Stimulated activated CD4-positive, alpha-beta T cell treated with anti-CD3 and anti-CD28 coated beads, TNF-alpha, amount 100 ng/mL, for 4 hours (primary cell): ENCODE measurements at regions not wholly inside any gene's neighbourhood (a gene's known extent, or its start where the extent isn't known, plus 50 kb on each side); places are given as distances from the start of the nearest gene placed in this dataset.
A peak's percentile ranks its signal among the peaks of the same experiment; 100 is the strongest.
"Not testable (repeated sequence)": the region's sequence is repeated elsewhere in the genome, so short reads cannot be mapped to it uniquely, and the experiment has no call there.

Source experiments
- DNase-seq, 3 experiments: peaks; one replicate each; pipeline ENCODE4 v3.0.0-alpha.2; 2020; ENCODE audit warnings: low read depth in 3 of 3

DNA sequence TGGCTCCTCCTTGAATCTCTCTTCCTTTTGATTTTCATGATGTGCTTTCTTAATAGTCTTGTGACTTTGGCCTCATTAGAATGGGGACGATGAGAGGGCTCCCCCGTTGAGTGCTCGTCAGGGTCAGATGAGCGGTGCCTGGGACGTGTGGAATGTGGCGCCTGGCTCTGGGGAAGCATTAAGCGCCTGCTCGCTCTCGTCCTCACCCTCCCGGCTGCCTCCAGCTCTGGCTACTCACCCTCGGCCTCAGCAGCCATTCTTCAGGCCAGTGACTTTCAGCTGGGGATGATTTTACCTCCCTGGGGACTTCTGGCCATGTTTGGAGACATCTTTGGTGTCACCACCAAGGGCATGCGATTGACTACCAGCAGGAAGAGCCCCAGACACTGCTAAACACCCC is 69.7 kb downstream of the RPS6KA4 start:
- no peak for DNase-seq

DNA sequence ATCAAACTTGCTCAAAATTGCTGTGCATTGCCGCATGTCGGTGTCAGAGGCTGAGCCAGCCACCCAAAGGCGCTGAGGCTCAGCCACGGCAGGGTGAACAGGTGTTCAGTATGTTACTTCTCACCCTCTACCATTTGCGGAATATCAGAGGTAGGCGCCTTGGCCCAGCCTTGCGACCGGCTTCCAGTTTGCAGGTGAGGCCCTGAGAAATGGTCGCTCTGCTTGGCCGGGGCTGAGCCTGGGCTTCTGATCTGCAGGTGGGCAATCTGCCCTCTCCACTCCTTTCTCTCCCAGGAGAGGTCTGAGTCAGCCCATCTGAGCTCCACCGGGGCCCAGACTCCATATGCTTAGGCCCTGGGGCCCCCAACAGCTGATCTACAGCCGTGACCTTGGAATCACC is 71.0 kb downstream of the RPS6KA4 start:
- DNase-seq: no peak

GRCh38 chr11:64430645-64431044 is 71.7 kb downstream of the RPS6KA4 start:
- DNase-seq: no peak

GRCh38 chr11:64436000-64436399 is 77.0 kb downstream of the RPS6KA4 start:
- no peak for DNase-seq

- no peak for DNase-seq
These were observed 78.5 kb downstream of the RPS6KA4 start for GRCh38 chr11:64437426-64437825.

DNA sequence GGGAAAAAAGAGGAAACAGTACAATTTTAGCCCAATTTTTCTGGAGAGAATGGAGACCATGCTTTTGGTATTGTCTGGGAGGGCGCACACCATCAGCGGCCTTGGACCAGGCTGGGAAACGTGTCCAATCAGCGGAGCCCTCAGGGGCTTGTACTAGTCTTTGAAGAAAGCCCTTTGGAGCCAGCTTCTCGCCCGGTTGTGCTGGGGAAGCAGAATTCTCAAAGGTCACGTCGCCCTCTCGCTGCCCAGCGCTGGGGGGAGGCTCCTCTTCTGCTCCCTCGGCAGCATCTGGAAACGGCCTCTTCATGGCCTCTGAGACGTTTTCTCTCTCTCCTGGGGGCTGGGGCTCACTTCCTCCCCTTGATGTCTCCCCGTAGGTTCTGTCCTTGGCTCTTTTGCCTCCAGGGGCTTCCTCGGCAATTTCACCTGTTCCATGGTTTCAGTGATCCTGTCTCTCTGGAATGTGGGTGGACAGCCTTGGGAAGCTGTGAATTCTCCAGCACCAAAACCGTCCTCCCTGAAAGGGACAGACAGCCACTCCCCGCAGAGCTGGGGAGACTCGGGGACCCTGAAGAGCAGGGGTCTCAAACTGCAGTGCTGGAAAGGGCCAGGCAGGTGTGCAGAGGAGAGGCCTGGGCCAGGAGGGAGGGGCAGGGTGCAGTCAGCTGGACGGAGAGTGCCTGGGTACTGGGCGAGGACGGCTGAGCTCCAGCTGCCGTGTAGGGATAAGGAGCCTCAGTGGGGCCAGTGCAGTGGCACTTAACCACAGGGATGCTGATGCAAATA is 80.2 kb downstream of the RPS6KA4 start:
- no peak for DNase-seq

DNA sequence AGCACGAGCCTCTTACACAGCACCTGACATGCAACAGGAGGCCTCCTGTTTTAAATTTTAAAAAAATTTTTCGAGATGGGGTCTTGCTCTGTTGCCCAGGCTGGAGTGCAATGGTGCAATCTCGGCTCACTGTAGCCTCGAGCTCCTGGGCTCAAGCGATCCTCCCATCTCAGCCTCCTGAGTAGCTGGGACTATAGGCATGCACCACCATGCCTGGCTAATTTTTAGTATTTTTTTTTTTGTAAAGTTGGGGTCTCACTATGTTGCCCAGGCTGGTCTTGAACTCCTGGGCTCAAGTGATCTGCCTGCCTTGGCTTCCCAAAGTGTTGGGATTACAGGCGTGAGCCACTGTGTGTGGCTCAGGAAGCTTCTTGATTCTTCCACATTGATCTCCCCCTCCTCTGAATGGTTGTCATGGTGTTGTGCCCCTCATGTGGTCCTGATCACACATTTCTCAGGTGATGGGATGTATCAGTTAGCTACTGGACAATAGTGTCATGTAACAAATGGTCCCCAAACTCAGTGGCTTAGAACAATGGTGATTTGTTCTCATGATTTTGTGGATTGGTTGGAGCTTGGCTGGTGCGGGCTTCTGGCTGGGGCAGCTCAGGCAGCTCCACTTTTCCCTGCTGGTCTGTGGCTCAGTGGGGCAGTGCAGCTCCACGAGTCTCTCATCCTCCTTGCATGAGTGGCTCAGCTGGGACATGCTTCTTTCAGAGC is 81.0 kb downstream of the RPS6KA4 start:
- DNase-seq: not testable (repeated sequence)

DNA sequence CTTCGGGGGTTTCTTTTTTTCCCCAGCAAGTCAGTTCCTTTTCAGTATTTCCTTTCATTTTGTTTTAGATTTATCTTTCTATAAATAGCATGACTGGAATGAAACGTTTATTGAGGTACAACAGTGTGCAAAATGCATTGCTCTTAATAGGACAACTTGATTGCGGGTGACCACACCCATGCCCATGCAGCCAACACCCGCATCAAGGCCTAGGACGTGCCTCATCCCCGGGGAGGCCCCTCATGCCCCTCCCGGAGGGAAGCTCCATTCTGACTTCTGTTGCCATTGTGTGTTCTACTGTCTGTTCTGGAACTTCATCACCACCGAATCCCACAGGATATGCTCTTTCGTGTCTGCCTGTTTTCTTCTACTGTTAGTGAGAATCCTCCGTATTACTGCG is 82.2 kb downstream of the RPS6KA4 start:
- no peak for DNase-seq

DNA sequence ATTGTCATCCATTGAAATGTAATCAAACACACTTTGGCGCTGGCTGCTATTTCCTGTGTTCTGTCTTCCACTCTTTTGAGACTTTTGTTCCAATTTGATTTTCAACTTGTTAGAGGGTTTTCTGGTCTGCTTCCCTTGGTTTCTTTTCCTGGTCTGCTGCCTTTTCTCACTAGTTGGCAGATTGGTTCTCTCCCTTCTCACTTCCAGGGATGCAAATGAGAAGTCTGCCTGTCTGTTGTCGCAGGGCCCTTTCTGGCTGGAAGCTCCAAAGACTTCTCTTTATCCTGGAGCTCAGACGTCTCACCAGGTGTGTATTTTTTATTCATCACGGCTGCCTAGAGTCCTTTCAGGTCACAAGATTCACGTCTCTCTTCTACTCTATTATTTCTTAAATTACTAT is 84.0 kb downstream of the RPS6KA4 start:
- DNase-seq: no peak

DNA sequence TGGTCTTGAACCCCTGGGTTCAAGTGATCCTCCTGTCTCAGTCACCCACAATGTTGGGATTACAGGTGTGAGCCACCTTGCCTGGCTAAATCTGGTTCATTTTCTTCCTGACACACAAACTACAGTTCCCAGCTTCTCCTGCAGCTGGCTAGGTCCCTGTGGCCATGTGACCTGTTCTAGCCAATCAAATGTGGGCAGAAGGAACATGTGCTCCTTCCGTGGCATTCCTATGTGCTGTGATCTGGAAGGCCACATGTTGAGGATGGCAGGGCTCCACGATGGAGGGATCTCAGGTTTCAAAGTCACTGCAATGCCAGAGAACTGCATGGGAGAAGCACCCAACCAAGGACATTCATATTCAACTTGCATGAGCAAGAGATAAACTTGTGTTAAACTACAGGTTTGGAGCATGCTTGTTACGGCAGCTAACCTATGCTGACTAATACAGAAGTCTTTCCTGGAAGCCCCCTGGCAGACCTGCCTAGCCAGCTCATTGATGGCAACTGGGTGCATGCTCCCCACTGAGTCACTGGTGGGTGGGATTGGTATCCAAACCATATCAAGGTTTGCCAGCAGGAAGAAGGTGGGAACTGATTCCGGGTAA is 86.0 kb downstream of the RPS6KA4 start:
- DNase-seq: no peak

GRCh38 chr11:64445651-64446050 is 86.7 kb downstream of the RPS6KA4 start:
- no peak for DNase-seq

GRCh38 chr11:64447831-64448598 is 89.1 kb downstream of the RPS6KA4 start:
- DNase-seq: no peak

DNA sequence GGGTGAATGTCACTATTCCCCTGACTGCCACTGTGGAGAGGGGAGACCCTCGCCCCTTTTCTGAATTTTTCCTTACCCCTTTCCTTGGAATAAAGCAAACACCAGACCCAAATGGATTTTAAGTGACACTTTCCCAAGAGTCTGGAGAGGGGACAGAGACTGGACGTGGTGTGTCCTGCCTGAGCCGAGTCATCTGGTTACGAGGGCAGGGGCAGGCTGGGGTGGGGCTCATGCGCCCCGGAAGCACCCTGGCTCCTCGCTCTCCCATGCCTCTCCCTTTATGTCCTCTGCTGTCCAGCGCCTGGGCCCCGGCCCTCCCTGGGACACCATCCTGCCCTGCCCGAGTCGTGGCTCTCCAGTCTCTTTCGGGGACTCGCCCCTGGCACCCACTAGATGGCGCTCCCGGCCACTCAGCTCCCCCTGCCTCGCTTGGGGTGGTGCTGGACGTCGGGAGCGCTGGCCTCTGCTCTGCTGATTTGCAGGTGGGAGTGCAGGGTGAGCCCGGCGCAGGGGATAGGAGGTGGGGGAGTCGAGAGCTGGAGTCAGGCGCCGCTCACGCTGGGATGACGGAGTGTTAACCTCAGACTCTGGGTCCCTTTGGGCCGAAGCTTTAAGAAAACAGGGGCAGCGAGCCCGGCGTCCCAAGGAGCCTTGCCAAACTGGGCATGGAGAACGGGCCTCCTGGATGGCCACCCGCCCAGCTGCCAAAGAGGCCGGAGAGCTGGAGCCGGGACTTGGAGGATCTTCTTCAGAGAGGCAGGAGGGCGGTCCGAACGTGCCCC is 89.8 kb downstream of the RPS6KA4 start:
- peak; percentile 38 to 53 (median 49) for DNase-seq

DNA sequence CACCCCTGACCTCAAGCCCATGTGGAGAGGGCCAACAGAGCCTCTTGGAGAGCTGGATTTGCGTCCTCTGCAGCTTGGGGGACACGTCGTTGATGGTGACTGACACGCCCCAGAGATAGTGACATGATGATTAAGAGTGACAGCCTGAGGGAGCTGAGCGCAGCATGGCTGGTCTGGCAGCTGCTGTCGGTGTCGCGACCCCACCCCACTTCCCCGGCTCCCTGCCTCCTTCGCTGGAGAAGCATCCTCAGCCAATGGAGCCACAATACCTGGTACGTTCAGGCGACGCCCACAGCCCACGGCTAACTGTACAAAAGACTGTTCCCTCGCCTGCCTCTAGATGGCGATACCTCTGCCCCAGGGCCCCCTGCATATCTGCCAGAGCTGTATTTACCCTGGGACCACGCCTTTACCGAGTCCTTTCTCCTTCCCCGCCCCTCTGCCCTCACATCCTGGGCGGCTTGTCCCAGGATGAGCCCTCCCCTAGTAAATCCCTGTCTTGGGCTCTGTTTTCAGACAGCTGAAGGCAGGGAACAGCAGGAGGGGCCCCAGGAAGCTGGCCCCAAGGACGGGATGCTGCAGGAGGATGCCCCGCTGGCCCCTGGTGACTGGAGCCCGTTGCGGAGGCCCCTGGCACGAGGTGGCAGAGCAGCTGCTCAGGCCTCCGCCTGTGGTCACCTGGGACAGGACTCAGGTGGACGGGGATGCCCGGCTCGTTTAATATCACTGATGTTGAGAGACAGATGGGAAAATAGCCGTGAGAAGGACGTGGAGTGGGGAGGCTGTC is 90.6 kb downstream of the RPS6KA4 start:
- peak; percentile 46 to 58 (median 47) for DNase-seq

DNA sequence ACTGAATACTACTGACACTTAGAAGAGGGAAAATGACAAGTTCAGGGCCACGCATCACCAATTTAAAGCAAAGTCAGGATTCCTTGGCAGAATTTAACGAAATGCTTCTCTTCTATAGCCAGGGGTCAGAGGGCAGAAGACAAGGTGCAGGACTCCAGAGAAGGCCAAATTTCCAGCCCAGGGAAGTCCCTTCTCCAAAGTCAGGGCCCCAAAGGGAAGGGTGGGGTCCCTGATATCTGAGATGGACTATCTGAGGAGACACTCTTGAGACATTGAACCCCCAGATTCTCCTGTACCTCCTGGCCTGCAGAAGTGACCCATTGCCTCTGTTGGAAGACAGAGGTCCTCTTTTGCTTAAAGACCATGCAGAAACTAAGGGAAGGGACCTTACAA is 91.2 kb downstream of the RPS6KA4 start:
- no peak for DNase-seq

- no peak for DNase-seq
These were observed 92.9 kb downstream of the RPS6KA4 start for GRCh38 chr11:64451856-64452255.

GRCh38 chr11:64453466-64453865 is 94.5 kb downstream of the RPS6KA4 start:
- DNase-seq: no peak

- no peak for DNase-seq
These were observed 96.7 kb downstream of the RPS6KA4 start for GRCh38 chr11:64455456-64456261.

DNA sequence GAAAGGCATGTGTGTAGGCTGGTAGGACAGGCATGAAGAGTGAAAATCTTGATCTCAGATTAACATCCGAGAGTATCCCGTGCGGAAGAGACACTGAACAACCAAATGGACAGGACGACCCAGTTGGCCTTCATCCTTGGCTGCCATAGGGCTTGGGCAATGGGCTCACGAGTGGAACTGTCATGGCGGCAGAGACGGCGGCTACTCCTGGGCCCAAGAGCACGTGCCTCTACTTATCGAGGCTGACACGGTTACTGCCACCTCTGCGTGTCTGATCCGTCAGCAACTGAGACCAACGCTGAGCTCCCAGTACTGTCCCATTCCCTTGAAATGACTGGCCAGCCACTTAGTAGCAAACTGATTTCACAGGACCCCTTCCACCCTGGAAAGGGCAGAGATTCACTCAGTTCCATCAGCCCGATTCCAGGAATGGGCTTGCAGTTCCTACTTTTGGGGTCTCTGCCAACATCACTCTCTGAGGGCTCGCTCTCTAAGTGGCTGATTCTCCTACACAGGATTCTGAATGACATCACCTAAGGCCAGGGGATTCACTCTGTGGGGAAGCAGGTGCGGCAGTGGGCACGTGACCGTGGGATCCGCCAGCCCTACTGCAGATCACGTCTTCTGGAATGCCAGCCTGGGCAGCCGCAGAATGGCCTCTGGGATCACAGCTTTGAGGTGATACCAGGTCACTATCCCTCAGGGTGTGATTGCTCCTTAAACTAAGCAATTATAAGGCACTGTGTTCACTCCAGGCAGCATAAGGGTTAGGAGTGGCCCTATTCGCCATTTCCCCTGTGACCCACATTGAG is 97.8 kb downstream of the RPS6KA4 start:
- no peak for DNase-seq
